Astrocyte (in vitro differentiated cells and primary cell): ENCODE measurements at regions not wholly inside any gene's neighbourhood (a gene's known extent, or its start where the extent isn't known, plus 50 kb on each side); places are given as distances from the start of the nearest gene placed in this dataset.

ENCODE experiments used
- DNase-seq: peaks from one replicate; pipeline ENCODE4 v3.0.0-alpha.2; 2010; ENCODE audit warnings: low read depth
- FAIRE-seq: peaks from 2 replicates; lab custom pipeline; 2011; peaks lifted over from hg19 to GRCh38; lab: Jason Lieb, UNC
- H2AFZ ChIP-seq: 2 replicates; pipeline ENCODE4 v1.6.0; 2012; ENCODE audit warnings: low read depth, low read length, inconsistent platforms
- H3K27ac ChIP-seq: 2 replicates; pipeline ENCODE4 v1.5.1; 2011; ENCODE audit warnings: low read depth, low read length, inconsistent platforms
- H3K27me3 ChIP-seq: 2 replicates; pipeline ENCODE4 v1.6.0; 2011; ENCODE audit warnings: low read length, inconsistent platforms; ENCODE audit not compliant: insufficient read depth
- H3K36me3 ChIP-seq: 2 replicates; pipeline ENCODE4 v1.5.1; 2011; ENCODE audit warnings: low read length, inconsistent platforms; ENCODE audit not compliant: insufficient read depth
- H3K4me1 ChIP-seq: 2 replicates; pipeline ENCODE4 v1.5.1; 2011; ENCODE audit warnings: low read length, inconsistent platforms; ENCODE audit not compliant: insufficient read depth
- H3K4me2 ChIP-seq: 2 replicates; pipeline ENCODE4 v1.6.0; 2012; ENCODE audit warnings: low read length, inconsistent platforms
- H3K4me3 ChIP-seq: 2 replicates; pipeline ENCODE4 v1.5.1; 2011; ENCODE audit warnings: low read depth, mild to moderate bottlenecking, low read length, inconsistent platforms; ENCODE audit not compliant: insufficient read depth
- H3K79me2 ChIP-seq: 2 replicates; pipeline ENCODE4 v1.6.0; 2012; ENCODE audit warnings: mild to moderate bottlenecking, low read length, inconsistent platforms; ENCODE audit not compliant: insufficient read depth
- H3K9ac ChIP-seq: 2 replicates; pipeline ENCODE4 v1.6.0; 2012; ENCODE audit warnings: mild to moderate bottlenecking, low read length, inconsistent platforms
- H3K9me3 ChIP-seq: 2 replicates; pipeline ENCODE4 v1.5.1; 2012; ENCODE audit warnings: low read depth, mild to moderate bottlenecking, low read length, inconsistent platforms; ENCODE audit not compliant: insufficient read depth
- H4K20me1 ChIP-seq: 2 replicates; pipeline ENCODE4 v1.6.0; 2012; ENCODE audit warnings: low read length, inconsistent platforms; ENCODE audit not compliant: insufficient read depth
- H3K27ac Mint-ChIP-seq: one replicate; pipeline ENCODE4 v1.8.0; 2021; ENCODE audit warnings: mild to moderate bottlenecking, mixed read lengths; ENCODE audit not compliant: unreplicated experiment
- H3K27me3 Mint-ChIP-seq: one replicate; pipeline ENCODE4 v1.8.0; 2021; ENCODE audit warnings: low read depth, mixed read lengths; ENCODE audit not compliant: unreplicated experiment
- H3K36me3 Mint-ChIP-seq: one replicate; pipeline ENCODE4 v1.8.0; 2021; ENCODE audit warnings: low read depth, mixed read lengths; ENCODE audit not compliant: unreplicated experiment
- H3K4me1 Mint-ChIP-seq: one replicate; pipeline ENCODE4 v1.8.0; 2021; ENCODE audit warnings: low read depth, mixed read lengths; ENCODE audit not compliant: unreplicated experiment
- H3K4me3 Mint-ChIP-seq: one replicate; pipeline ENCODE4 v1.8.0; 2021; ENCODE audit warnings: mild to moderate bottlenecking, moderate library complexity, mixed read lengths; ENCODE audit not compliant: unreplicated experiment
- H3K9me3 Mint-ChIP-seq: one replicate; pipeline ENCODE4 v1.8.0; 2021; ENCODE audit warnings: mild to moderate bottlenecking, mixed read lengths; ENCODE audit not compliant: unreplicated experiment
- CTCF ChIP-seq: IDR thresholded peaks from 2 replicates; pipeline ENCODE4 v1.5.1; 2011; ENCODE audit warnings: low read depth, mild to moderate bottlenecking, inconsistent platforms, low read length, moderate library complexity; ENCODE audit not compliant: insufficient read depth
- EZH2 ChIP-seq: IDR thresholded peaks from 2 replicates; pipeline ENCODE4 v1.6.1; 2012; ENCODE audit warnings: mild to moderate bottlenecking, low read length, inconsistent platforms; ENCODE audit not compliant: insufficient read depth

- no peaks in the 10 kb centered on the region for H3K9me3 Mint-ChIP-seq
Measured at GRCh38 chr12:72133497-72134055, 138.6 kb upstream of the TRHDE start.

GRCh38 chr12:72134246-72135020, 137.7 kb upstream of the TRHDE start:
- H3K27ac Mint-ChIP-seq, result no peak overlapping the region
- H3K27me3 ChIP-seq, result no peaks in the 10 kb centered on the region
- H3K4me3 Mint-ChIP-seq, result no peak overlapping the region
- no peak for TF ChIP-seq EZH2
- TF ChIP-seq CTCF, result no peak
- FAIRE-seq, result no peak
- H3K9me3 ChIP-seq, result no peaks in the 10 kb centered on the region
- H3K4me1 Mint-ChIP-seq, result no peaks in the 10 kb centered on the region
- H3K4me2 ChIP-seq, result no peak overlapping the region
- H3K9ac ChIP-seq, result no peak overlapping the region
- H3K27ac ChIP-seq, result no peak overlapping the region
- H3K36me3 Mint-ChIP-seq, result no peaks in the 10 kb centered on the region
- no peaks in the 10 kb centered on the region for H3K36me3 ChIP-seq
- no peaks in the 10 kb centered on the region for H3K27me3 Mint-ChIP-seq
- H3K9me3 Mint-ChIP-seq, result no peaks in the 10 kb centered on the region
- H3K4me3 ChIP-seq, result no peak overlapping the region
- H4K20me1 ChIP-seq, result no peaks in the 10 kb centered on the region
- H3K79me2 ChIP-seq, result no peaks in the 10 kb centered on the region
- H3K4me1 ChIP-seq, result no peaks in the 10 kb centered on the region
- no peak overlapping the region for H2AFZ ChIP-seq
- DNase-seq, result no peak

More at GRCh38 chr12:72133497-72134055, 138.6 kb upstream of the TRHDE start:
- no peaks in the 10 kb centered on the region for H3K4me1 Mint-ChIP-seq
- Histone ChIP-seq H3K27me3 (no peaks in the 10 kb centered on the region), H3K4me3 (no peak overlapping the region), H3K27ac (no peak overlapping the region), H3K9ac (no peak overlapping the region), H3K9me3 (no peaks in the 10 kb centered on the region), H3K4me1 (no peaks in the 10 kb centered on the region), H4K20me1 (no peaks in the 10 kb centered on the region), H3K36me3 (no peaks in the 10 kb centered on the region), H3K79me2 (no peaks in the 10 kb centered on the region), H2AFZ (no peak overlapping the region), H3K4me2 (no peak overlapping the region)
- H3K4me3 Mint-ChIP-seq, result no peak overlapping the region
- no peak for FAIRE-seq
- H3K36me3 Mint-ChIP-seq, result no peaks in the 10 kb centered on the region
- H3K27me3 Mint-ChIP-seq, result no peaks in the 10 kb centered on the region
- TF ChIP-seq CTCF, result no peak
- TF ChIP-seq EZH2, result no peak
- DNase-seq, result no peak
- no peak overlapping the region for H3K27ac Mint-ChIP-seq

DNA sequence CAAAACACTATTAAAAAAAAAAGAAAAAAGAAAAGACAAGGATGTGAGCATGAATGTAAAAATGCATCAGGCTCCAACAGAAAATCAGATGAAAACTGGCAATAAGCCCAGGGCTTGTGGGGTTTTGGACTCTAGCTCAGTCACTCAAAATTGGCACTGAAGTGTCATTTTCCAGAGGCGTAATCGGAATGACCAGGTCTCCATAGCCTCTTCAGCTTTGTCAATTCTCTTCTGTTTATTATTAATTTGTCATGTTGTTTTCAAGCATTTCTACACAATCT, 137.2 kb upstream of the TRHDE start:
- H3K4me3 Mint-ChIP-seq, result no peak overlapping the region
- H3K36me3 ChIP-seq, result no peaks in the 10 kb centered on the region
- H3K4me1 Mint-ChIP-seq, result no peaks in the 10 kb centered on the region
- no peak overlapping the region for H3K4me3 ChIP-seq
- FAIRE-seq (no peak), DNase-seq (no peak)
- H3K27me3 ChIP-seq, result no peaks in the 10 kb centered on the region
- no peak overlapping the region for H3K27ac ChIP-seq
- H2AFZ ChIP-seq, result no peak overlapping the region
- H3K36me3 Mint-ChIP-seq, result no peaks in the 10 kb centered on the region
- H3K9me3 Mint-ChIP-seq, result no peaks in the 10 kb centered on the region
- no peak overlapping the region for H3K9ac ChIP-seq
- H3K4me2 ChIP-seq, result no peak overlapping the region
- no peaks in the 10 kb centered on the region for H3K9me3 ChIP-seq
- no peaks in the 10 kb centered on the region for H3K4me1 ChIP-seq
- no peaks in the 10 kb centered on the region for H4K20me1 ChIP-seq
- no peaks in the 10 kb centered on the region for H3K79me2 ChIP-seq
- no peaks in the 10 kb centered on the region for H3K27me3 Mint-ChIP-seq
- H3K27ac Mint-ChIP-seq, result no peak overlapping the region
- TF ChIP-seq CTCF, result no peak
- TF ChIP-seq EZH2, result no peak
